ENCODE measurements at regions not wholly inside any gene's neighbourhood (a gene's known extent, or its start where the extent isn't known, plus 50 kb on each side); places are given as distances from the start of the nearest gene placed in this dataset.
"Not testable (repeated sequence)": the region's sequence is repeated elsewhere in the genome, so short reads cannot be mapped to it uniquely, and the experiment has no call there.

GRCh38 chr1:149673231-149673909, 89.7 kb downstream of the PPIAL4C start:
- H3K27me3 ChIP-seq; H3K4me3 ChIP-seq; H3K36me3 ChIP-seq; intact Hi-C loops (cut with DNase I; ENCODE audit: low total_unique reads); H3K4me1 ChIP-seq; H3K9me3 ChIP-seq: not testable (repeated sequence)
- DNase-seq (ENCODE audit: low spot score in 2 of 2): peak in 1 of 2 donors; percentile 78
- H3K27ac ChIP-seq: peak overlapping the region in 1 of 2 donors; percentile 60
- peak in 1 of 3 donors; percentile 15 for TF ChIP-seq POLR2AphosphoS5 (IDR thresholded peaks at IDR 0.05)

GRCh38 chr1:149674921-149675320, 91.3 kb downstream of the PPIAL4C start:
- intact Hi-C loops (cut with DNase I; ENCODE audit: low total_unique reads): not testable (repeated sequence)

GRCh38 chr1:149677359-149677758, 93.7 kb downstream of the PPIAL4C start:
- H3K9me3 ChIP-seq; DNase-seq (ENCODE audit: low spot score in 2 of 2); H3K4me1 ChIP-seq; H3K36me3 ChIP-seq; H3K27ac ChIP-seq; H3K27me3 ChIP-seq; intact Hi-C loops (cut with DNase I; ENCODE audit: low total_unique reads); H3K4me3 ChIP-seq: not testable (repeated sequence)

More at GRCh38 chr1:149674921-149675320, 91.3 kb downstream of the PPIAL4C start:
- not testable (repeated sequence) for H3K4me1 ChIP-seq; H3K27ac ChIP-seq; H3K9me3 ChIP-seq; H3K36me3 ChIP-seq; H3K4me3 ChIP-seq; H3K27me3 ChIP-seq; DNase-seq (ENCODE audit: low spot score in 2 of 2)

- H3K27me3 ChIP-seq; H3K9me3 ChIP-seq; H3K4me1 ChIP-seq; H3K4me3 ChIP-seq; H3K36me3 ChIP-seq; DNase-seq (ENCODE audit: low spot score in 2 of 2); intact Hi-C loops (cut with DNase I; ENCODE audit: low total_unique reads); H3K27ac ChIP-seq: not testable (repeated sequence)
Observed at GRCh38 chr1:149686593-149687238, 95.8 kb upstream of the FCGR1A start.

DNA sequence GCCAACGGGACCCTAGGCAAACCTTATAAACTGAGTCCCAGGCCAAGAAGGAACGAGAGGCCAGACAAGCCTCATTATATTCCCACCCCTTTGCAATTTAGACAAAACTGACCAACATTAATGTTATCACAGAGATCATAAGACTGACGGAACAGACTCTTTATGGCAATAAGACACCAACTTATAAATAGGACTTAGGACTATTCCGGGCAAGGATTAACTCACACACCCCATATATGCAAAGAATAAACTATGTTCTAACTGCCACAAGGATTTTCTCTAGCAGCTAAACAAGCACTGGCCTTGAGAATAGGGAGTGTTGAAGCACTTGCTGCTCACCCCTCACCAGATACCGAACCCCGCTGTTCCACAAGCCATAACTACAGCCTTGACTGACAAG, 91.1 kb upstream of the FCGR1A start:
- H3K27me3 ChIP-seq; intact Hi-C loops (cut with DNase I; ENCODE audit: low total_unique reads); H3K4me1 ChIP-seq; H3K9me3 ChIP-seq; DNase-seq (ENCODE audit: low spot score in 2 of 2); H3K36me3 ChIP-seq; H3K27ac ChIP-seq; H3K4me3 ChIP-seq: not testable (repeated sequence)

DNA sequence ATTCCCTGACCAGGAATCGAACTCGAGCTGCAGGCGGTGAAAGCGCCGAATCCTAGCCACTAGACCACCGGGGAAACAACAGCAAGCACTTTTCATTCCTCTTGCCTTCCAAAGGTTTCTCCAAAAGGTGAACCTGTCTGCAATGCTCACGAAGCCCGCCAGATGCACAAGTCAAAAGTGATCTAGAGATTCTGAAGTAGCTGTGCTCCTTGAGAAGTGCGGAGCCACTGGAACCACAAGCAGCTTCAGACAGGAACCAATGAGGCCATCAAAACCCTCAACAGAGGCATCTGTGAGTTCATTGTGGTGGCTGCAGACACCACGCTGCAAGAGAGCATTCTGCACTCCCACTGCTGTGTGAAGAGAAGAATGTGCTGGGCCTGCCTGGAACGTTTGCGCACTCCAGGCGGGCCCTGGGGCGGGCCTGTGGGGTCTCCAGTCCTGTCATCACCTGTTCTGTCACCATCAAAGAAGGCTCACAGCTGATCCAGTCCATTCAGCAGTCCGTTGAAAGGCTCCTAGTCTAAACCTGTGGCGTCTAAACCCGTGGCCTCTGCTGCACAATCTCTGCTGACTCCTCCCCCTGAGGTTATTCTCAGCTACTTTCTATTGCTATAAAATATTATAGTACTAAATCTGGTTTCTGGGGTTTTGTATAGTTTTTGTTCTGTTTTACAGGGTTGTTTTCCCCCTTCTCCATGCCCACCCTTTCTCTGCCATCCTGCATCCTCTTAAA, 89.5 kb upstream of the FCGR1A start:
- H3K9me3 ChIP-seq; intact Hi-C loops (cut with DNase I; ENCODE audit: low total_unique reads); H3K27ac ChIP-seq; H3K4me1 ChIP-seq; H3K4me3 ChIP-seq; DNase-seq (ENCODE audit: low spot score in 2 of 2); H3K27me3 ChIP-seq; H3K36me3 ChIP-seq: not testable (repeated sequence)

DNA sequence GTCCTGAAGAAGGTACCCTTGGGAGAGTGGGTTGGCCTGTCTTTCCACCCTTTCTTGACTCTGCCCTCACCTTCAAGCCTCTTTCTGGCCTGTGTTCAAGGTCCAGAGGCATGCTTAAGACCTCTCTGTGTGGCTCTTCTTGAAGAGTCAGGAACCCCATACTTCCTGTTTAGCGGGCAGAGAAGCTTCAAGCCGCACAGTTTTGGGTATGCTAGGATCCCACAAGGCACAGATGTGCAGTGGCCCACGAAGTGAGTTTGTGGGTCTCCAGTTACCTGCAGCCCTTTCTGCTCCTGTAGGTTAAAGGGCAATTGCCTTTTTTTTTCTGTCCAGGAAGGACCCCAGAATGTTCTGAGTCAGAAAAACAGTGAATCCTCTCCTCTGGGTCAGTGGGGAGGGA, 87.4 kb upstream of the FCGR1A start:
- H3K27me3 ChIP-seq; H3K9me3 ChIP-seq; H3K36me3 ChIP-seq; H3K27ac ChIP-seq; intact Hi-C loops (cut with DNase I; ENCODE audit: low total_unique reads); H3K4me3 ChIP-seq; H3K4me1 ChIP-seq; DNase-seq (ENCODE audit: low spot score in 2 of 2): not testable (repeated sequence)

DNA sequence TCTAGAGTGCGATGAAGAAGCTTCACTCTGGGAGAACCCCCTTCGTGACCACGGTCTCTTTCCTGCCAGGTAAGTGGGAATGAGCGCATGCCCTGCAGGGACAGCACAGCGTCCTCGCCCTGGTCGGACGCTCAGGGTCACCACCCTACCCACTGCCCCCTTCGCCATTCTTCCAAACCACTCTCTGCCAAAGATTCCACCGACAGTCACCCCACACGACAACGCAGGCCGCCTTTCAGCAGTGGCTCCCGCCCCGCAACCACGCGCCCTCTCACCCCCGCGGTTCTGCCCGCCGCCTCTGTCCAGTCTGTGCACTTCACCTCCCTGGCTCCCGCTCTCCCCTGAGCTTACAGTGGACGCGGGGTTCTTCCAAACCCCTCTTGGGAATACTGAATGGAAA, 82.3 kb upstream of the FCGR1A start:
- H3K9me3 ChIP-seq; DNase-seq (ENCODE audit: low spot score in 2 of 2); H3K27ac ChIP-seq; H3K4me3 ChIP-seq; H3K27me3 ChIP-seq; intact Hi-C loops (cut with DNase I; ENCODE audit: low total_unique reads); H3K4me1 ChIP-seq; H3K36me3 ChIP-seq: not testable (repeated sequence)

DNA sequence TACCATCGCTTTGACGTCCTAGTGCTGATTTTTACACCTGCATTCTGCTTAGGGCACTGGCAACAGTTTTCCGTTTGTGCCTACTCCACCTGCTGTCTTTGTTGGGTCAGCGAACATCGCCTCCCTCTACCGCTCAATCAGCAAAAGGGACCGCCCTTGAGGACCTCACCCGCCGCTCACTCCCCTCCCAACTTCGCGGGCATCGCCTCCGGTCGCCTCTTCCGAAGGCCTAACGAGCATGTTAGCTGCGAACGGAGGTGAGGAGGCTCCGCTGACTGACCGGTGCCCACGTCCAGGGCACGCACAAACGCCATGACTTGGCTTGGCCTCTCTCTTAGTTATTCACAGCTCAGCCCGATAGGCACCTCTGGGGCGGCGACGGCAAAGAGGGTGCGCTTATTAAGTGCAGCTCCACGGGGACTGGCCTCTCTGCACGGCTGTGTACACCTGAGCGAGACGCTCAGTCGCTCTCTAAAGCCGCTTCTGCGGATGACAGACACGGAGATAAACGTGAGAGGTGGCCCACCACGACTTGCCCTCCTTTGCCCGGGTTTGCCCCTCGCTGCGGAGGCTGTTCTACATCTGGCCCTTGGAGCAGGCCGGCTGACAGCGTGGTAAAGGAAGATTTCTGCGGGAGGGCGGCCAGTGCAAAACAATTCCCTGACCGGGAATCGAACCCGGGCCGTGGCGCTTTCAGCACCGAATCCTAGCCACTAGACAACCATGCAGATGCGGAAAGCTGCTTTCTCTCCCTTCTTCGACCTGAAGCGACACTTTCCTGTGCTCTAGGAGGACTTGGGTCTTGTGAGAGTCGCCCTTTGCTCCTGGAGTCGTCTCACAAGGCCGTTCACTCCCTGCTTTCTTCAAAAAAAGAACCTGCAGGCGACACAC, 81.6 kb upstream of the FCGR1A start:
- DNase-seq (ENCODE audit: low spot score in 2 of 2): not testable (repeated sequence)

GRCh38 chr1:149708192-149708853, 74.2 kb upstream of the FCGR1A start:
- H3K4me1 ChIP-seq; H3K9me3 ChIP-seq; H3K27ac ChIP-seq; H3K27me3 ChIP-seq; intact Hi-C loops (cut with DNase I; ENCODE audit: low total_unique reads); H3K36me3 ChIP-seq: not testable (repeated sequence)
- peak overlapping the region in 2 of 3 donors; percentile 1 to 33 for H3K4me3 ChIP-seq
- DNase-seq (ENCODE audit: low spot score in 2 of 2): peak in 1 of 2 donors; percentile 27

More for the DNA sequence above, 81.6 kb upstream of the FCGR1A start:
- H3K27me3 ChIP-seq; H3K36me3 ChIP-seq; H3K9me3 ChIP-seq; H3K4me3 ChIP-seq; H3K27ac ChIP-seq; intact Hi-C loops (cut with DNase I; ENCODE audit: low total_unique reads); H3K4me1 ChIP-seq: not testable (repeated sequence)

GRCh38 chr1:149711651-149712050, 70.8 kb upstream of the FCGR1A start:
- H3K27ac ChIP-seq; DNase-seq (ENCODE audit: low spot score in 2 of 2); intact Hi-C loops (cut with DNase I; ENCODE audit: low total_unique reads); H3K9me3 ChIP-seq; H3K4me1 ChIP-seq; H3K36me3 ChIP-seq; H3K4me3 ChIP-seq; H3K27me3 ChIP-seq: not testable (repeated sequence)
